HTR-8/SVneo (cell line): ENCODE measurements at regions not wholly inside any gene's neighbourhood (a gene's known extent, or its start where the extent isn't known, plus 50 kb on each side); places are given as distances from the start of the nearest gene placed in this dataset.
"Not testable (repeated sequence)": the region's sequence is repeated elsewhere in the genome, so short reads cannot be mapped to it uniquely, and the experiment has no call there.

Experiments
- DNase-seq: peaks from one replicate; pipeline ENCODE4 v3.0.0; 2011; ENCODE audit warnings: low spot score, mixed read lengths; ENCODE audit not compliant: insufficient read length
- FAIRE-seq: peaks from 2 replicates; lab custom pipeline; 2011; peaks lifted over from hg19 to GRCh38; lab: Jason Lieb, UNC

- FAIRE-seq (no peak), DNase-seq (no peak)
These were observed 201.0 kb downstream of the SPRY1 start for GRCh38 chr4:123597586-123597985.

- FAIRE-seq (no peak), DNase-seq (no peak)
These were observed 201.7 kb downstream of the SPRY1 start for GRCh38 chr4:123598331-123598730.

DNA sequence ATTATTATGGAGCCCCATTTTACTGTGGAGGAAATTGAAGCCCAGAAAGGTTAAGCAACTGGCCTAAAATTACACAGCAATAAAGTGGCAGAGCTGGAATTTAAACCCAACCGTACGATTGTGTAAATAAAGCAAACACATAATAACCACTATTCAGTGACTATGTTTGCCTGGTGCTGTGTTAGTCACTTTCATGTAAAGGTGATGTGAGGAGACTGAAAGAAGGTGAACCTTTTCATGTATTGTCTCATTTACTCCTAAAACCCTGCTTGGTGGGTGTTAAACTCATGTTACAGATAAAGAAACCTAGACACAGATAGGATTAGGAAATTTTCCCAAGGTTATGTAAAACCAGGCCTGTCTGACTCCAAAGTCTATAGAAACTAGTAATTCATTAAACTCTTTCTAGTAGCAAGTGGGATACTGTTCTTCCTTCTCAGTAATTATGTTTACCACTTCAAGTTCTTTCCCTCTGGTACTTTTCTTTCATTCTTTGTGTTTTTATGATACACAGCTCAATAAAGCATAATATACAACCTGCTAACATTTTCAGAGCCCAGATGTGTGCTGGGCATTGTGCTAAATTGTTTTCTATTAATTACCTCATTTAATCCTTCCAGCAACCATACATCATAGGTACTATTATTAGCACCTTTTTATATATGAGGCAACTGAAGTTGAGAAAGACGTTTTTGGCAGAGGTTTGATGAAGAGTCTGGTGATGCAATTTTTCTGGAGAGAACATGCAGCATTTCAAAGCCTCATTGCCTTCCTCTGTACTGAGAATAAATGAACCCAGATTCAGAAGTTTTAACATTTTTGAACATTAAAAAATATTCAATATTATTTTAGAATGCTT lies 202.7 kb downstream of the SPRY1 start:
- DNase-seq (no peak), FAIRE-seq (no peak)

DNA sequence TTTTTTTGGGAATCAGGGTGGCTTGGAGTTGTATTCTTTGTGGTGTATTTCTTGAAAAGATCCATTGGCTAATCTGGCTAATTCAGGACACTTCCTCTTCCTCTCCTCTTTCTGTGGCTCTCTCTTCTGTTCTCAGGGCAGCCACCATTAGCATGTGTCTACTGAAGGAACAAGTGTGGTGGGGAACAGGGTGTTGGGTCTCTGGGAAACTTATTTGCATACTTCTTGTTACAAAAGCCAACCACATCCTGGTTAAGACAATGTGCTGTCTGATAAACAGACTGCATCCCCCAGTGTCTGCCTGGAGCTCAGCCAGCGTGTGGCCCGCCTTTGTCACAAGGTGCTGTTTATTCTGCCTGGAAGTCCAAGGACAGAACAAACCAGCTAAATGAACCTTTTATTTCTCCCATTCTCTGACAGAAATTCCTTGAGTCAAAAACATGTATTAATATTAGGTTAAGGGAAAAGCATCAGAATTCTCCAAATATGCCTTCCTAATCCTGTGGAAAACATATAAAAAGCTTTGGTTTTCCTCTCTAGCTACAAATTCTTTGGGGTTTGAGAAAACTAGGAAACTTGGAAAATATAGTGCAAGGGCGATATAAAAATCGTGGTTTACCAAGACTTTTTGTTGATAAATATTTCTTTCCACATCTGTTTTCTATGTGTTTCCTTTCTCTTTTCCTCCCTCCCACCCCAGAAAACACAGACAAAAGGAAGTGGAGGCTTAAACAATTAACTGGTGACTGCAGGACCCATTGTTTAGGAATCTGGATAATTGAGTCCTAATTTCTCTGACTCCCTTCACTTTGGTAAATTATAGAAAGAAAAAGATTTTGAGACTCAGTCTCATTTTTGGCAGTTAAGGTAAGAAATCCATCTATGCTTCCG lies 203.6 kb downstream of the SPRY1 start:
- DNase-seq (no peak), FAIRE-seq (no peak)

DNA sequence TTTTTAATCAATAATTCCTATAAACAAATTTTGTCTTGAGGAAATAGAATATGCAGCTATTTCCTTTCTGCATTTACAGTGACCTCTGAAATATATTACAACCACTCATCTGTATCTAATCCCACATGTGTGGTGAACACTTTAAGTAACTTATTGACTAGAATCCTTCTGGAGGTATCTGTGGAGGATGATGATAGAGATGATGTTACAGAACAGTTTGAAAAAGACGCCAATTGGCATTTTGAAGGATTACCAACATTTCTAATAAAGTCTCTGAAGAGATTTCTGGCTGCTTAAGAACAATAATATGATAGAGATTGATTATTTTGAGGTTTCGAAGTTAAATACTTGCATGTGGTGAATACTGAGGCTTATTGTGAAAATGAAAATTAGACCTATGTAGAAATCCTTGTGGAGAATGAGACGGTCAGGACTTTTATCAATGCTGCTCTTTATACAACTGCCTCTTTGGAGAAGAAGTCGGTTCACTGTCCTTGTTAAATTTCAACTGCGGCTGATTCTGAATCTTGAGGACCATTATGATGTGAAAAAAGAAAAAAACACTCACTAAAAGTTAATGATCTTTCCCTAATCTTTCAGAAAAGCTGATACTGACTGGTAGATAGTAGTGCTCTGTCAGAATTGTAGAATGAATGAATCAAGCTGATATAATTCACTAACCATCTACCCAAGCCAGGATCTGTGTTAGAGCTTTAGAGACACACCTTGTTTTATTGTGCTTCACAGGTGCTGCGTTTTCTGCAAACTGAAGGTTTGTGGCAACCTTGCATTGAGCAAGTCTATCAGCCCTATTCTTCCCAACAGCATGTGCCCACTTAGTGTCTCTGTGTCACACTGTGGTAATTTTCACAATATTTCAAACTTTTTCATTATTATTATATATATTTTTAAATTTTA lies 204.7 kb downstream of the SPRY1 start:
- DNase-seq (no peak), FAIRE-seq (no peak)

DNA sequence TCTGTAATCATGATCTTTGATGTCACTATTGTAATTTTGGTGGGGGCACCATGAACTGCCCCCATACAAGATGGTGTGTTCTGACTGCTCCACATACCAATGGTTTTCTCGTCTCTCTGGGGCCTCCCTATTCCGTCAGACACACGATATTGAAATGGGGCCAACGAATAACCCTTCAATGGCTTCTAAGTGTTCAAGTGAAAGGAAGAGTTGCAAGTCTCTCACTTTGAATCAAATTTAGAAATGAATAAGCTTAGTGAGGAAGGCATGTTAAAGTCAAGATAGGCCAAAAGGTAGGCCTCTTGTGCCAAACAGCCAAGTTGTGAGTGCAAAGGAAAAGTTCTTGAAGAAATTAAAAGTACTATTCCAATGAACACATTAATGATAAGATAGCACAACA lies 205.4 kb downstream of the SPRY1 start:
- FAIRE-seq (no peak), DNase-seq (no peak)

DNA sequence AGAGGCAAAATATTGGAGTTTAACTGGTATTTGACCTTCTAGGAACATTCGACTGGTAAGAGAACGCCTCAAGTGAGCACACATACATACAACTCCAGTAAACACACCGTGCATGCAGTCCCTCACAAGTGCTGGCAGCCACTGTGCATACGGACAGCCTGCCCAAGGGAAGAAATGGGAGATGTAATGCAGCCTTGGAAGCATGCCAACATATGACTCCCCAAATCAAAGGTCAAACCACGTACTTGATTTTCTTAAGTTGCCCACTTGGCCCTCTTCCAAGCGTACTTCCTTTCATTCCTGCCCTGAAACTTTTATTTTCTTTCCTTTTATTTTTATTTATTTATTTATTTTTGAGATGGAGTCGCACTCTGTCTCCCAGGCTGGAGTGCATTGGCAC lies 206.6 kb downstream of the SPRY1 start:
- DNase-seq (peak; percentile 8), FAIRE-seq (peak; percentile 40)

GRCh38 chr4:123605797-123606196 lies 209.2 kb downstream of the SPRY1 start:
- FAIRE-seq, DNase-seq: not testable (repeated sequence)

DNA sequence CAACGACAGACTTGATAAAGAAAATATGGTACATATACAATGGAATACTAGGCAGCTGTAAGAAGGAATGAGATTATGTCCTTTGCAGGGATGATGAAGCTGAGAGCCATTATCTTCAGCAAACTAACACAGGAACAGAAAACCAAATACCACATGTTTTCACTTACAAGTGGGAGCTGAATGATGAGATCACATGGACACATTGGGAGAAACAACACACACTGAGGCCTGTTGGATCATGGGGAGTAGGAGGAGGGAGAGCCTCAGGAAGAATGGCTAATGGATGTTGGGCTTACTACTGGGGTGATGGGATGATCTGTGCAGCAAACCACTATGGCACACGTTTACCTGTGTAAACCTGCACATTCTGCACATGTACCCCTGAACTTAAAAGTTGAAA lies 209.7 kb downstream of the SPRY1 start:
- FAIRE-seq (no peak), DNase-seq (no peak)

GRCh38 chr4:123606946-123607542 lies 210.4 kb downstream of the SPRY1 start:
- FAIRE-seq, result no peak
- no peak for DNase-seq

DNA sequence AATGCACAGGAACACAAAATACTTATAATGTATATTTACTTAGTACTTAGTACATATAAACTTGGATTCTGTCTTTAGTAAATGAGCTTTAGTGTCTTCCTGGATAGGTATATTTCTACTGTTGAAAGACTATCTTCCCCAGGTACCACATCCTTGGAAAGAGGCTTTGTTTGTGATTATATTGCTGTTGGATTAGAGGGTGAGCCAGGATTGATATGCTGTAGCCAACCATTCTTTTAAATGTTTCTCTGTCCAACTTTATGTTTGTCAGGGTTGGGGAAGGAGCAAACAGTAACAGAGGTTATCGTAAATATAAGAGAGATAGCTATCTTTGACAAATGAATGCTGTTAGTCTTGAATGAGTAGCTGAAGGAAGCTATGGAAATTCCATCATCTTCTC lies 213.2 kb downstream of the SPRY1 start:
- FAIRE-seq (no peak), DNase-seq (no peak)

GRCh38 chr4:123613586-123614344 lies 217.2 kb downstream of the SPRY1 start:
- DNase-seq (no peak), FAIRE-seq (no peak)

DNA sequence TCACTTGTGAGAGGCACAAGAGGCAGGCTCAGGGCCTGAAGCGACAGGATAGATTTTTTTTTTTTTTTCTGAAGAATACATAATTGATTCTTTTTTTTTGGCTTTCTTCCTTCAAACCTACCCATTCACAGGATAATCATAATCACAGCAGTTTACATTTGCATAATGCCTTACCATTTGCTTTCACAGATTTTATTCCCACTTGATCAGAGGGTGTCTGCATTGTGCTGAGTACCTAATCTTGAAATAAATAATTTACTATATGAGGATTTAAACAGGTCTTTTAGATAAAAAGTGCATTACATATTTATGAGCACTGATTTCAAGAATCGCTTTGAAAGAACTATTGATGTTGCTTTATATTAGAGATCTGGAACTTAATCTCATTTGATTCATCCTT lies 219.3 kb downstream of the SPRY1 start:
- no peak for DNase-seq
- FAIRE-seq, result no peak

- DNase-seq (no peak), FAIRE-seq (no peak)
These were observed 220.4 kb downstream of the SPRY1 start for GRCh38 chr4:123616951-123617461.

- DNase-seq (no peak), FAIRE-seq (no peak)
These were observed 221.2 kb downstream of the SPRY1 start for GRCh38 chr4:123617791-123618190.

DNA sequence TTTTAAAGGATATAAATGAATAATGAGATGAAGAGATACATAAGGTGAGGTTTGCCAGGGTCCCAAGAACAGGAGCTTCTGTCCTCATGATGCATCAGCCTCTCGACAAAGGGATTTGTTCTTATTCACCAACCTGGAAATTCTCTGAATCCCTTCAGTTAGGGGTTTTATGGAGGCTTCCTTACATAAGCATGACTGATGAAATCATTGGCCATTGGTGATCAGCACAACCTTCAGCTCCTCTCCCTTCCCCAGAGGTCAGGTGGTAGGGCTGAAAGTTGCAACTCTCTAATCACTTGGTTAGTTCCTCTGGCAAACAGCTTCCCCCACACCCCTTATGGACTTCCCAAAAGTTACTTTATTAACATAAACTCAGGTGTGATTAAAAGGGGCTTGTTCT lies 222.0 kb downstream of the SPRY1 start:
- DNase-seq, result no peak
- FAIRE-seq, result no peak

- FAIRE-seq, result no peak
- no peak for DNase-seq
These were observed 222.7 kb downstream of the SPRY1 start for GRCh38 chr4:123619326-123619725.

DNA sequence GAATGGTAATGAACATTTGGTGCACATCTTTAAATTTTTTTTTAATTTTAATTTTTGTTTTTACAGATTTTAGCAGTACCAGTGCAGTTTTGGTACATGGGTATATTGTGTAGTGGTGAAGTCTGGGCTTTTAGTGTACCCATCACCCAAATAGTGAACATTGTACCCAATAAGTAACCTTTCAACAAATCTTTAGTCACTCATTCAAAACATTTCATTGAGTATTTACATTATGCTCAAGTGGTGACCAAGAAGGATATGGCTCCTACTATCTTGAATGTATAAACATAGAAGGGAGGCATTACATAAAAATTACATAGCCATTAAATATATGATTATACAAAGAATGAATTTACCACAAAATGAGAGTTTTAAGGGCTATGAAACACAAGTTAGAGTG lies 223.3 kb downstream of the SPRY1 start:
- FAIRE-seq (no peak), DNase-seq (no peak)
